NB4 (cell line): ENCODE measurements at regions not wholly inside any gene's neighbourhood (a gene's known extent, or its start where the extent isn't known, plus 50 kb on each side); places are given as distances from the start of the nearest gene placed in this dataset.

Source experiments
- DNase-seq: peaks from one replicate; pipeline ENCODE4 v3.0.0; 2010; ENCODE audit warnings: low read depth
- H3K4me3 ChIP-seq: one replicate; pipeline ENCODE4 v1.5.1; 2011; ENCODE audit warnings: mild to moderate bottlenecking, low read depth, low read length, moderate library complexity
- CTCF ChIP-seq: IDR thresholded peaks from one replicate; pipeline ENCODE4 v1.5.1; 2012; ENCODE audit warnings: low read depth, low read length
- MAX ChIP-seq: IDR thresholded peaks from 2 replicates; pipeline ENCODE4 v1.6.1; 2011; ENCODE audit warnings: low read depth, low read length
- MYC ChIP-seq: IDR thresholded peaks from 2 replicates; pipeline ENCODE4 v1.6.1; 2011; ENCODE audit warnings: low read depth, low read length
- POLR2A ChIP-seq: IDR thresholded peaks from 2 replicates; pipeline ENCODE4 v1.6.1; 2011; ENCODE audit warnings: mild to moderate bottlenecking; ENCODE audit not compliant: insufficient read length; ENCODE audit errors: extremely low read depth

- no peak overlapping the region for H3K4me3 ChIP-seq
- DNase-seq: no peak
- no peak for TF ChIP-seq POLR2A
- no peak for TF ChIP-seq MAX
- no peak for TF ChIP-seq CTCF
- TF ChIP-seq MYC: no peak
These were observed 142.8 kb upstream of the TOPAZ1 start for GRCh38 chr3:44098656-44099415.

GRCh38 chr3:44099566-44100297, 142.0 kb upstream of the TOPAZ1 start:
- H3K4me3 ChIP-seq: no peak overlapping the region
- no peak for TF ChIP-seq MYC
- TF ChIP-seq MAX: no peak
- TF ChIP-seq POLR2A: no peak
- no peak for TF ChIP-seq CTCF
- no peak for DNase-seq

- H3K4me3 ChIP-seq: no peak overlapping the region
- TF ChIP-seq POLR2A (no peak), MYC (no peak), MAX (no peak), CTCF (no peak)
- no peak for DNase-seq
These were observed 141.4 kb upstream of the TOPAZ1 start for GRCh38 chr3:44100298-44100695.

GRCh38 chr3:44104043-44104442, 137.6 kb upstream of the TOPAZ1 start:
- no peak for TF ChIP-seq MYC
- no peak for TF ChIP-seq CTCF
- TF ChIP-seq MAX: no peak
- no peak for TF ChIP-seq POLR2A
- H3K4me3 ChIP-seq: no peak overlapping the region
- no peak for DNase-seq

- no peak for TF ChIP-seq MAX
- no peak for TF ChIP-seq POLR2A
- TF ChIP-seq MYC: no peak
- TF ChIP-seq CTCF: no peak
- peak; percentile 19 for DNase-seq
- H3K4me3 ChIP-seq: no peak overlapping the region
These were observed 136.9 kb upstream of the TOPAZ1 start for GRCh38 chr3:44104668-44105321.
